GM12873 (cell line): ENCODE measurements at regions not wholly inside any gene's neighbourhood (a gene's known extent, or its start where the extent isn't known, plus 50 kb on each side); places are given as distances from the start of the nearest gene placed in this dataset.

Experiments used
- TF ChIP-seq, protein P1 (sequence below): IDR thresholded peaks from 2 replicates; pipeline ENCODE4 v1.5.1; 2012; ENCODE audit warnings: low read depth, mild to moderate bottlenecking, moderate library complexity, low read length, control low read depth; ENCODE audit not compliant: insufficient read depth; ENCODE audit errors: missing control alignments

DNA sequence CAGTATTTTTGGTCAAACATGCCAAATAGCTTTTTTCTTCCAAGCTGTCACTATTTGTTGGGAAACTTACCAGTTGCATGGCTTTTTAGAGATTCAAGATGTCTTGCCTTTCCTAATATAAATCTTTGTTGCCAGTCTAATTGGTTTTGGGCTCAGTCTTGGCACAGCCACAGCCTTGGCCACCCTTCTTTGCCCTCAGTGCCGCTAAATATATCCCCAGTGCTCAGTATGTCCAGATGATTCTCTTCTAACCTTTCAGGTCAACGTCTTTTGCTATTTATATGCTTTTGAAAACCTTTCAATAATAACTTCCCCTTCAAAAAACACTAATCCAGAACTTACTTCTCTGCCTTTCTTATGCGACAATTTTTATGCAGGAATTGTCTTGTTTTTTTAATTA, 483.1 kb upstream of the ZFHX3 start:
- TF ChIP-seq, protein P1, sequence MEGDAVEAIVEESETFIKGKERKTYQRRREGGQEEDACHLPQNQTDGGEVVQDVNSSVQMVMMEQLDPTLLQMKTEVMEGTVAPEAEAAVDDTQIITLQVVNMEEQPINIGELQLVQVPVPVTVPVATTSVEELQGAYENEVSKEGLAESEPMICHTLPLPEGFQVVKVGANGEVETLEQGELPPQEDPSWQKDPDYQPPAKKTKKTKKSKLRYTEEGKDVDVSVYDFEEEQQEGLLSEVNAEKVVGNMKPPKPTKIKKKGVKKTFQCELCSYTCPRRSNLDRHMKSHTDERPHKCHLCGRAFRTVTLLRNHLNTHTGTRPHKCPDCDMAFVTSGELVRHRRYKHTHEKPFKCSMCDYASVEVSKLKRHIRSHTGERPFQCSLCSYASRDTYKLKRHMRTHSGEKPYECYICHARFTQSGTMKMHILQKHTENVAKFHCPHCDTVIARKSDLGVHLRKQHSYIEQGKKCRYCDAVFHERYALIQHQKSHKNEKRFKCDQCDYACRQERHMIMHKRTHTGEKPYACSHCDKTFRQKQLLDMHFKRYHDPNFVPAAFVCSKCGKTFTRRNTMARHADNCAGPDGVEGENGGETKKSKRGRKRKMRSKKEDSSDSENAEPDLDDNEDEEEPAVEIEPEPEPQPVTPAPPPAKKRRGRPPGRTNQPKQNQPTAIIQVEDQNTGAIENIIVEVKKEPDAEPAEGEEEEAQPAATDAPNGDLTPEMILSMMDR: no peak

DNA sequence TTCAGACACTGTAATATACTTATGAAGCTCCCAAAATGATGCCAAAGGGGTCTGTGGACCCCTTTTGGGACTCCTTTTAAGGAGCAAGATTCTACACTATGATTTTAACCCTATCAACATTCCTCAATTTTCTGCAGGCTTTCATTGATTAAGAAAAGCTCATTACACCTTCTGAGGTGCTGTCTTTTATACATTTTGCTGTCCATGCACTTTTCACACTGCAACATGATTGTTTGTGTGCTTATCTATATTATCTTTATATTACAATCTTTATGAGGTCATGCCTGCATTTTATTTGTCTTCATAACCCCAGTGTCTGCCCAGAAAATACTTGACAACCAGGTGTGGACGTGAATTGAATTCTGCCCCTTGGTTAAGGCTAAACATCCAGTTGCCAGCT, 482.6 kb upstream of the ZFHX3 start:
- TF ChIP-seq, protein P1: no peak

DNA sequence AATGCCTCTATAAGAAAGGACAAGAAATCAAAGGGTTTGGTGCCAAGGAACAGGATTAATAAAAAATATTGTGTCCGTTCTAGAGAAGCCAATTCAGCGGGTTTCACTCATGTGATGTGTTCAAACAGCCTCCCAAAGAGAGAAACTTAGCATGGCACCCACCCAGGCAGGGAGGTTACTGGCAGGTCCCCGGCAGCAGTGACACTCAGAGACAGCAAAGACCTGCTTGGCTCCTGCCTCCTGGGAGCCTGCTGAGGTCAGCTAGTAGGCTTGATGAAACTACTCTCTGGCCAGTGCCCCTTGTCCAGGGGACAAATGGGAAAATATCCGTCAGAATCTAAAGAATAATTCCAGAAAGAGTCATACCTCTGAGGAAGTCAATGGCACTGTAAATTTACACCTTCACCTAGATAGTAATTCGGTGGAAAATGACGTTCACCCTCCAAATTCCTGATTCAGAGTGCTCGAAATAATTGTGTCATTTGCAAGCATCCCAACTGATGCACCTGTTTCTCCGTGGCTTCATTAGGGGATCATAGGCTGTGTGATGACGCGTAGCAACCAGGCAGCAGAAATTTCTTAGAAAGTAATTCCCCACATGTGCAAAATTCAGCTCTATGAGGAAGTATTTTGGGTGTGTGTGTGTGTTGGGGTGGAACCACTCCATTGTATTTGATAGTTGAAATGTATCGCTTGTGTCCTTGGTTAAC, 481.5 kb upstream of the ZFHX3 start:
- TF ChIP-seq, protein P1: no peak

DNA sequence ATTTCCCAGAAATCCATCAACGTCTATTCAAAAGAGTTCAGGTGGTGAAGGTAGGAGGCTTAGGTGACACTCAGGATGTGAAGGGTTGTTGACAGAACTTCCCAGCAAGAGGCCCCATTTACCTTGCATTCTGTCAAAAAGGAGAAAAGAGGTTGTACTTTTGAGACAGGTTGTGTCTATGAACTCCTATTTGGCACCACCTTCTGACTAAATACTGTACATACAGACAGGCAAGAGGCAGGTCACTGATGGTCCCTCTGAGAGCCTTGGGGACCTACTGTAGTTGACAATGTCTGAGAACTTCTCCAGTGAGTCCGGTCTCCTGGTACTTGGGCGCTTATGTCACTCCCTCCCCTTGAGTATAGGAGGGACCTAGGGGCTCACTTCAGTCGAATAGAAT, 479.3 kb upstream of the ZFHX3 start:
- TF ChIP-seq, protein P1: no peak

DNA sequence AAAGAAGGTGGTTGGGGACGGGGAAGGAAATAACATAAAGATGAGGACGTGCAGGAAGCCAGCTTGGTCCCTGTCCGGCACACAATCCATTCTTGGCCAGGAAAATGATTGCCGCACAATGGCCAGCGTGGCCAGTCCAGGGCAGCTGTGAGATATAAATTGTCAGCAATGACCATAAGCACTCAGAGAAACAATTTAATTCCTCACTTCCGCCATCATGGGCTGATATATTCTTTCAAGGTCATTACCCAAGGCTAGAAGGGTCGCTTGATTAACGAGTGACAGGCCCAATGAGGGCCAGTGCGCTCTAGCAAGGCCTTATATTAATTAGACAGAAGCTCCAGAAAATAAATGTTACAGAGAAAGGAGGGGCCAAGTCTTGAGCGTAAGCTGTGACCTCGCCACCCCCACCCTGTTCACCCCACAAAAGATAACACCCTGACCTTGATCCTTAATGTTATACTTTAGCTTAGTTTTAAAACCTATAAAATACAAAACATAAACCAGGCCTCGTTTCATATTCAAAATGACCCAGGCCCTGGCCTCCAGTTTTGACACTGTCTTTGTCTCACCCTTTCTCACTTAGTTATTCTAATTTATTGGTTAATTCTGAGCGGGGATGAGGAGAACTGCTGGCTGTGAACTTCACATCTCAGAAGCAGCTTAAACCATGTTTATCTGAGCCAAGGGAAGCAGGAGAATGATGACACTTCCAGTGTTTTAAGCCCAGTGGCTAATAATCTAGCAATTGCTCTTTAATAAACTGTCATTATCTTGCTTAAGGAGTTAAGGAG, 478.3 kb upstream of the ZFHX3 start:
- TF ChIP-seq, protein P1: no peak

DNA sequence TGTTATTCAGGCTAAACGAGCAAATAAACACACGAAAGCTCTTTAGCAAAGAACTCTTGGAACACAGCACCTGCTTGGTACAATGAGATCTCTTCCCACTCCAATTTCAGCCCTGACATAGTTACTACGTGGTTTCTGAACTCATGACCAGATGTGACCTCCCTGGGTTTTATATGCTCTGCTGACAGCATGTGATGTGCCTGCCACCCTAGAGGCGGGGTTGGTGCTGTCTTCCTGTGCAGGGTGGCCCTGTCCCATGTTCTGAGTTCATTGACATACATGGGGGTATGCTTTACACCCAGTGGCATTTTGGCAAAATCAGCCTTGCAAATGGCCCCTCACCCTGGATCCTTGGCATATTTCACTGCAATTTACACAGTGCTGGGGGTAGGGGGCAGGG, 475.3 kb upstream of the ZFHX3 start:
- TF ChIP-seq, protein P1: no peak

DNA sequence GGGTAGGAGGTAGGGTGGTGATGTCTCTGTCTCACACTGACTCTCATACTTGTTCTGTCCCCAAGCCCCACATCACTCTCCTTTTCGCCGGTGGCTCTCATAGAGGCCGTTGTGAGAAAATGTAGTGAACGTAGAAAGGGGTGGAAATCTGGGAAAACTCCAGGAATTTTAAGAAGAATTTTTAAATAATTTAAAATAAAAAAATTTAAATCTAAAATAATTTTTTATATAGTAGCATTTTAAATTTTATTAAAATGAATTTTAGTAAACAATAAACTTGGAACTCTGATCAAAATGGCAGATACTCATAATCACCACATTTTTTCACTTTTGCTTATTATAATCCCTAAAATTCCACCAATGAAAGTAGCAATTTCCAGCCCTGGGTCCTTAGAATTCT, 473.6 kb upstream of the ZFHX3 start:
- TF ChIP-seq, protein P1: no peak
